ENCODE measurements at regions not wholly inside any gene's neighbourhood (a gene's known extent, or its start where the extent isn't known, plus 50 kb on each side); places are given as distances from the start of the nearest gene placed in this dataset.

GRCh38 chr9:85156652-85157051, 487.1 kb downstream of the NTRK2 start:
- TF ChIP-seq CTCF (conservative IDR thresholded peaks at IDR 0.05) (no peak), ZFX (IDR thresholded peaks at IDR 0.05) (no peak)
